Epithelial cell of proximal tubule (primary cell): ENCODE measurements at regions not wholly inside any gene's neighbourhood (a gene's known extent, or its start where the extent isn't known, plus 50 kb on each side); places are given as distances from the start of the nearest gene placed in this dataset.
"Not testable (repeated sequence)": the region's sequence is repeated elsewhere in the genome, so short reads cannot be mapped to it uniquely, and the experiment has no call there.

Experiments
- DNase-seq: peaks from one replicate; pipeline ENCODE4 v3.0.0-alpha.2; 2011; ENCODE audit warnings: low read depth
- H3K4me3 ChIP-seq: 2 replicates; pipeline ENCODE4 v1.5.1; 2011; ENCODE audit warnings: low read depth, mild to moderate bottlenecking, low read length
- TF ChIP-seq, protein P1 (sequence below): conservative IDR thresholded peaks from 2 replicates; pipeline ENCODE4 v1.5.1; 2012; ENCODE audit warnings: low read depth, mild to moderate bottlenecking, low read length

DNA sequence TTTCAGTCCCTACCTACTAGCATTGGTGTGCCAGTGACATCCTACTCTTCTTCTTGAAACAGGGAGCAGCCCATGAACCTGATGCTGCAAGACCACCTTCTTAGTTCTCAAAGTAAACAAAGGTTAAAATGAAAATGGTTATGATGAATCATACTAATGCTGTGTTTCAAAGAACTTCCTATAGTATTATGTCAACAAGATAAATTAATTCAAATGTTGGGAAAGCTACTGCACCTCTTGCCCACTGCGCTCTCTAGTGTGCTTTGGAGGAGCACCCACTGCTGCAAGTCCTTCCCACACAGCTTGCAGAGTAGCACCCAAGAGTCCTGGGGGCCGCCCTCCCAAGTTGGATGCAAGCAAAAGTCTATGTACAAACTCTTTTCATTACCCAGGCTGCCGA is 81.1 kb downstream of the CD200R1L start:
- DNase-seq = no peak
- TF ChIP-seq, protein P1, sequence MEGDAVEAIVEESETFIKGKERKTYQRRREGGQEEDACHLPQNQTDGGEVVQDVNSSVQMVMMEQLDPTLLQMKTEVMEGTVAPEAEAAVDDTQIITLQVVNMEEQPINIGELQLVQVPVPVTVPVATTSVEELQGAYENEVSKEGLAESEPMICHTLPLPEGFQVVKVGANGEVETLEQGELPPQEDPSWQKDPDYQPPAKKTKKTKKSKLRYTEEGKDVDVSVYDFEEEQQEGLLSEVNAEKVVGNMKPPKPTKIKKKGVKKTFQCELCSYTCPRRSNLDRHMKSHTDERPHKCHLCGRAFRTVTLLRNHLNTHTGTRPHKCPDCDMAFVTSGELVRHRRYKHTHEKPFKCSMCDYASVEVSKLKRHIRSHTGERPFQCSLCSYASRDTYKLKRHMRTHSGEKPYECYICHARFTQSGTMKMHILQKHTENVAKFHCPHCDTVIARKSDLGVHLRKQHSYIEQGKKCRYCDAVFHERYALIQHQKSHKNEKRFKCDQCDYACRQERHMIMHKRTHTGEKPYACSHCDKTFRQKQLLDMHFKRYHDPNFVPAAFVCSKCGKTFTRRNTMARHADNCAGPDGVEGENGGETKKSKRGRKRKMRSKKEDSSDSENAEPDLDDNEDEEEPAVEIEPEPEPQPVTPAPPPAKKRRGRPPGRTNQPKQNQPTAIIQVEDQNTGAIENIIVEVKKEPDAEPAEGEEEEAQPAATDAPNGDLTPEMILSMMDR = no peak
- no peak overlapping the region for H3K4me3 ChIP-seq

DNA sequence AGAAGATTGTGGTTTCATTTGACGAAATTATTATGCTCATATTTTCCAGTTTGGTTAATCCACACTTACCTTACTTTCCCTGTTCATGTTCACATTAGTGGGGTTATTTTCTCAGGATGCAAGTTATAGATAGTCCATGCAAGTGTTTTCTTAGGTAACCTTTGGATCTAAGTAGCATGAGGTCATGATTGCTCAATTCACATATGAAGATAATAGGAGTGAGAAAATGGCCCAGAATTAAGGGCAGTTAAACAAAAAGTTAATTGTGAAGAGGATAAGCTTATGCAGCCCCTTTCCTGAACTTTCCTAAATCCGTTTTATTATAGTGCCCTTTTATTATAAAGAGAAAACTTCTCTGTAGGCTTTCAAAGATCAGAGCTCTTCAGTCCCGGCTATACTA is 83.4 kb downstream of the CD200R1L start:
- DNase-seq = no peak
- TF ChIP-seq, protein P1 = no peak
- H3K4me3 ChIP-seq = no peak overlapping the region

DNA sequence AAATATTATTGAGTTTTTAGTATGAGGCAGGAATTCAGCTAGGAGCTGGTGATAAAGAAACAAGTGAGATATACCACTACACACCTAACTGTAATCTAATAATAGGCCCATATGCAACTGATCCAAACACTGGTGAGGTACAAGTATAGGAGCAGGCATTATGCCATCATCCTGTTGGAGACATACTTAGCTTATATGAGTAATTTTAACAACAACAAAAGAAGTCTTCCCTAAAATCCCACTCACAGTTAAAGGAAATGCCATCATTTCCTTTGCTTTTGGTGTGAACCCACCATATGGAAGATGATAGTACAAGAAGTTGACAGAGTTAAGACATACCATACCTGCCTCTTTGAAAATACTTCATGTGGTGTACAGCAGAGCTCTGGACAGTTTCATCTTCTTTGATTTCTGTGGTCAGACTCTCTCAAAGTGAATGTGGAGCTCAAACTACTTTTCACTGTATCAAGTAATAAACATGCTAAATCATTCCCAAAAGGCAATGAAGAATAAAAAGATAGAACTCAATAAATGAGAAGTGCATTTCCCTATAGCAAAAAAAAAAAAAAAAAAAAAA is 85.5 kb downstream of the CD200R1L start:
- no peak overlapping the region for H3K4me3 ChIP-seq
- no peak for DNase-seq
- TF ChIP-seq, protein P1 = no peak

DNA sequence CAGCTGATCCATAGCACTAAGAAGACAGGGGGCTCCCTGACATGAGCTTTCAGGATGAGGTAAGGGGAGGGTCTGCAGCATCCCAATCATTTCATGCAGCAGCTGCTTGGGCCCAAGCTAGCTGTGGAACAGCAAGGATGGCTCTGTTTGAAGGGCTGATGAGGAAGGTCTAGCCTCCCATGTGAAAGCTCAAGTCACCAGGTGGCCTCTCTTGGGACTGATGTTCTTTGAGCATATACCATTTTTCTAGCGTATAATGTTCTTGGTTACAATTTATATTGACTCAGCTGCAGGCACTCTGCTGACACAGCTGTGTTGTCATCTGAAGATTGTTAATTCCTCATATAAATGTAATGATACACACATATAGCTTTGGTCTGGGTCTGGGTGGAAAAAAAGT is 87.0 kb downstream of the CD200R1L start:
- no peak for DNase-seq
- TF ChIP-seq, protein P1 = no peak

DNA sequence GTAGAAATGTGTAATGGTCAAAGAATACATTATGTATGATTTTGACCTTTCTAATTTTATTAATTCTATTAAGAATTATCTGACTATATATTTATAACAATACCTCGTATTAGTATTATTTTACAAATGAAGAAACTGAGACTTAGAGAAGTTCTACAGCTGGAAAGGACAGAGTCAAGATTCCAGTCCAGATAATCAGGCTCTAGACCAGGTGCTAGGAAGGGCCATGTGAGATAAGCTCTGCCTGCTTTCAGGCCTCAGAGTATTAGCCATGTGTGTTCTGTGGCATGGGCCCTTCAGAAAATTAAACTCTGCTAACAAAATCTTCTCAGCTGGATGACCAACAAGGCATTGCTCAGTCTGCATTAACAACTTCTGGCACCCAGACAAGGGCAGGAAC is 87.5 kb downstream of the CD200R1L start:
- DNase-seq = no peak
- H3K4me3 ChIP-seq = no peak overlapping the region
- TF ChIP-seq, protein P1 = no peak

More for the DNA sequence above, 87.0 kb downstream of the CD200R1L start:
- H3K4me3 ChIP-seq = no peak overlapping the region

DNA sequence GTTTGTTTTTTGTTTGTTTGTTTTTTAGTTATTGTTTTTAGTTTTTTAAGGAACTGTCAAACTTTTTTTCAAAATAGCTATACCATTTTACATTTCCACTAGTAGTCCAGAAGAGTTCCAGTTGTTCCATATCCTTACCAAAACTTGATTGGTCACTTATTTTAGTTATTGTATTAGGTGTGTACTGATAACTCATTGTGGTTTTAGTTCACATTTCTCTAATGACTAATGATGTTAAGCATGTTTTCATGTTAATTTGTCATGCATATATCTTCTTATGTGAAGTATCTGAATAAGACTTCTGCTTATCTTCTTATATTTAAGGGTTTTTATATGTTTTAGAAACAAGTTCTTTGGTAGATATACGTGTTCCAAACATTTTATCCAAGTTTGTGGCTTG is 89.5 kb downstream of the CD200R1L start:
- TF ChIP-seq, protein P1 = no peak
- DNase-seq = no peak
- H3K4me3 ChIP-seq = no peak overlapping the region

DNA sequence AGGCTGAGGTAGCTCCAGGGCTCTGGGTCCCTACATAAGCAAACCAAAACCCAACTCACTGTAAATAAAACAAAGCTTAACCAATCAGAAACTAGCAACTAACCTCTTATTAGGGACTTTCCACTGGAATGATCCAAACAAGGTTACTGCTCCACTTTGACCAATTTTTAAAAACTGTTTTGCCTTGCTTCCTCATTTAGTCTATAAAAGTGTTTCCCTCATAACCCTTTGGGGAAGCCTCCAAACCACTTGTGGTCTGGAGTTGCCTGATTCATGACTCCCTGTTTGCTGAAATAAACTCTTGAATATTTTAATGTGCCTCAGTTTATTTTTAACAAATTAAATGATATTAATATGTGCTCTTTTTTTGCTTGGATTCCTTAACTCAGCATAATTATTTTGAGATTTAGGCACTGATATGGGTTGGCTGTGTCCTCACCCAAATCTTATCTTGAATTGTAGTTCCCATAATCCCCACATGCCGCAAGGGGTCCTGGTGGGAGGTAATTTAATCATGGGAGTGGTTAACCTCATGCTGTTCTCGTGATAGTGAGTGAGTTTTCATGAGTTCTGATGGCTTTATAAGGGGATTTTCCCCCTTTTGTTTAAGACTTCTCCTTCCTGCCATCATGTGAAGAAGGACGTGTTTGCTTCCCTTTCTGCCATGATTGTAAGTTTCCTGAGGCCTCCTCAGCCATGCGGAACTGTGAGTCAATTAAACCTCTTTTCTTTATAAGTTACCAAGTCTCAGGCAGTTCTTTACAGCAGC is 90.6 kb downstream of the CD200R1L start:
- TF ChIP-seq, protein P1 = no peak
- no peak for DNase-seq

DNA sequence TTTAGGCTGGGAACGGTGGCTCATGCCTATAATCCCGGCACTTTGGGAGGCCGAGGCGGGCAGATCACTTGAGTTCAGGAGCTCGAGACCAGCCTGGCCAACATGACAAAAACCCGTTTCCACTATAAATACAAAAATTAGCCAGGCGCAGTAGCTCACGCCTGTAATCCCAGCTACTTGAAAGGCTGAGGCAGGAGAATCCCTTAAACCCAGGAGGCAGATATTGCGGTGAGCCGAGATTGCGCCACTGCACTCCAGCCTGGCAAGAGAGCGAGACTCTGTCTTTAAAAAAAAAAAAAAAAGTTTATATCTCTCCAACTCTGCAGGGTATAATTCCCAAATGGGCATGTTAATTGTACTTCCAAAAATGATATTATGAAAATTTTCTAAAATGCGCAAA is 91.6 kb downstream of the CD200R1L start:
- DNase-seq = not testable (repeated sequence)

More for the DNA sequence above, 90.6 kb downstream of the CD200R1L start:
- no peak overlapping the region for H3K4me3 ChIP-seq

More for the DNA sequence above, 91.6 kb downstream of the CD200R1L start:
- not testable (repeated sequence) for H3K4me3 ChIP-seq
